HG03135 (cell line): ENCODE measurements at regions not wholly inside any gene's neighbourhood (a gene's known extent, or its start where the extent isn't known, plus 50 kb on each side); places are given as distances from the start of the nearest gene placed in this dataset.
"Not testable (repeated sequence)": the region's sequence is repeated elsewhere in the genome, so short reads cannot be mapped to it uniquely, and the experiment has no call there.

ENCODE experiments used
- ATAC-seq: cut with Tn5 transposase; IDR thresholded peaks from one replicate; pipeline ENCODE4 v1.9.1; 2021; ENCODE audit warnings: mild to moderate bottlenecking, moderate library complexity; ENCODE audit not compliant: unreplicated experiment

DNA sequence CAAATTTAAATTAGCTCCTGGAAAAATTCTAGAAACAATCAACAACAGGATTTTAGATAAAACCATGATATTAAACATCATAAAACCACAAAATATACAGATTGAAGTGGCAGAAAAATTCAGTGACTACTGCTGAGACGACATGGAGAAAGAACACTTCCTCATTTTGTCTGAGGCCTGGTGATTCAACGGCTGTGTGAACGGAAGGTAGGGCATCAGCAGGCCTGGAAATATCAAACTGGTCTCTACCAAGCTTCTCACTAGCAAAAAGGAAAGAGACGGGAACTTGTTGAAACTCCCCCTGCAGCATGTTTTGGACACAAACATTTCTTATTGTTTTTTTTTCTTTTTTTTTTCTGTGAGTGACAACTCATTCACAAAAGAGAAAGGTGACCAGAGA lies 58.0 kb upstream of the AHI1 start:
- peak; percentile 67 for ATAC-seq

DNA sequence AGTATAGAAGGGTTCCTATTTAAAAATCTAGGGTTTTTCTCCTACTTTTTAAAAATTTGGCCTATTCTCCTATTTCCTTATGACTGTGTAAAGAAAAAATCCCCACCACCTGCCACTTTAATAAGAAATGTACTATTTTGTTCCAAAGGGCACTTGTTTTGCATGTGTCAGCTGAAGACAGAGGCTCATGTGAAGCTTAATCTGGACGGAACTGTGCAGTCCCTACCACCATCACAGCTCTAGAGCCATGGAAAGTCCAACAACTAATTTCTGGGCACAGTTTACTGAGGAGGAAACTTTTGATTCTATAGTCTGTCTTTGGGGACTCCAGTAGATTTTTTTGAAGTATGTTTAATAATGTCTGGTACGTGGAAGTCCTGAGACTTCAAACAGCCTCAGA lies 60.0 kb upstream of the AHI1 start:
- ATAC-seq, result no peak

DNA sequence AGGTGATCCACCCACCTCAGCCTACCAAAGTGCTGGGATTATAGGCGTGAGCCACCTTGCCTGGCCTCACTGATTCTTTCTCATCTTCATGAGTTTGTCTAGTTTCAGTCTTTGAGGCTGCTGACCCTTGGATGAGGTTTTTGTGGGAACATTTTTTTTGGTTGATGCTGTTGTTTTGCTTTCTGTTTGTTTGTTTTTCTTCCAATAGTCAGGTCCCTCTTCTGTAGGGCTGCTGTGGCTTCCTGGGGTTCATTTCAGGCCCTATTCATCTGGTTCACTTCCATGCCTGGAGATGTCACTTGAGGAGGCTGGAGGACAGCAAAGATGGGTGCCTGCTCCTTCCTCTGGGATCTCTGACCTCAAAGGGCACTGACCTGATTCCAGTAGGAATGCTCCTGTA lies 68.1 kb upstream of the AHI1 start:
- ATAC-seq, result not testable (repeated sequence)

GRCh38 chr6:135566311-135567068 lies 69.0 kb upstream of the AHI1 start:
- ATAC-seq, result no peak

DNA sequence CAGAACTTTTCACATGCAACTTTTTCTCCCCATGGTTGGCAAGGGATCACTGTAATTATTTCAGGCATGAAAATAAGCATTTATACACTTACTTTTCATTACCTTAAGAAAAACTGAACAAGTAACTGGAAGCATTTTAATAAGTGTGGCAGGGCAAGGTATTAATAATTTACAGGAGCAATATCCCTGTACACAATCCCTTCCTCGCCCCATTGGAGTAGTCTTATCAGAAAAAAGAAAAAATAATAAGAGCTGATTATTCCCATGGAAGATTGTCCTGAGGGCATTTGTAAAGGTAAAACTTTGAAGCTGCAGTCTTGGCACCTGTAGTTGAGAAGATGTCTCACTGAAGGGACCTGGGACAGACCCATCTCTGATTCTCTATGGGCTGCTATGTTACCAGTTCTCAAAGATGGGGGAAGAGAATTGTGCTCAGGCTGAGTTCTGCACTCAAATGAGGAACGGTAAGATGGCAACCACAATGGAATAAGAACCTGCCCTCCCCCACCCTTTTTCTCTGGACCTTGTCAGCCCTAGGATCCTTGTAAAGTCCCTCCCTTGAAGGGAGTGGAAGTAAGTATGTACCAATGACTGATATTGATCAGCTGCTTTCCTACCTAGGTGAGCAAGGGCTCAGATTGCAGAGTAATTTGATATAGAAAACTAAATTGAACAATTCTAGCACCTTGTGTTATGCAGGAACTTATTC lies 70.0 kb upstream of the AHI1 start:
- ATAC-seq, result no peak

DNA sequence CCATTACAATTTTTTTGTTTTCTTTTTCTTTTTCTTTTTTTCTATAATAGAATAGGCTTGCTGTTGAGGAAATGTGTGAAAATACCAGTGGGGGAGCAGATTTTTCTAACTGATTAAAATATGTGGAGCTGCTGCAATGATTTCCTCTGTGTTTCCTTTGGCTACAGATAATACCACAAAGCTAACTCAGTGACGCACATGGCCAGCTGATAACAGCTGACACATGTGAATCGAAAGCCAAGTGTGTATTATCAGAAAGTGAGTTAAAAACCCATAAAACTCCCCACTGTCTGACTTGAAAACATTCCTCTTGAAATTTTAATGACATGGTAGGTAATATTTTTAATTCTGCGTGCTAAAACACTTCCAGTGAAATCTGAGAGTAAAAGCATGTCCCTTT lies 70.8 kb upstream of the AHI1 start:
- peak; percentile 68 for ATAC-seq

DNA sequence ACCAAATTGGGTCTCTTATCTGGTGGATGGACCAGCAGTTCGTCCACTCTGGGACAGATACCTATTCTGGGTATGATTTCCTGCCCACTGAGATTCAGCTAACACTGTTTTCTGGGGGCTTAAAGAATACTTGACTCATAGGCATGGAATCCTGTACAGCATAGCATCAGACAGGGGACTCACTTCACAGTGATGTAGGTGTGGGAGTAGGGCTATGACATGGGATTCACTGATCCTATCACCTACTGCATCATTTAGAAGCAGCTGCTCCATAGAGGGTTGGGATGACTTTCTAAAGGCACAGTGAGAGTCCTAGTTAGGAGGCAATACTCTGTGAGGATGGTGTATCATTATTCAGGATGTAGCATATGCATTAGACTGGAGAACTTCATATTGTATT lies 74.5 kb upstream of the AHI1 start:
- no peak for ATAC-seq

GRCh38 chr6:135575629-135576028 lies 78.1 kb upstream of the AHI1 start:
- ATAC-seq, result no peak

DNA sequence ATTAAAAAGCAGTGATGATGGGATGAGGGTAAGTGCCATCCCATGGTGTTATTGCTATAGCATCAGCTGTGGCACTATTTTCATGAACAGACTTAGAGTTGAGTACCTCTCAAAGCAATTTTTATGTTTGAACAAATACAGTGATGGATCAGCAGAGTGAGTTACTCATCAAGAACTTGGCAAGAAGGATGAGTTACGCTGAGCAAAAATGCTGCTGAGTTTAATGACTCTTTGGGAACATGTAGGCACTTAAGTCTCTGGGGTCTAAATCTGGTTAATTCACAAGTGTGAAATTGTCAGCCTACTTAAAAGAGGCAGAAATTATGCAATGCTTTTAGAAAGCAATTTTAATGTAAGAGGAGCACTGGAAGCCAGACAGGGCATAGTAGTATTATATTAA lies 78.5 kb upstream of the AHI1 start:
- ATAC-seq, result no peak

- peak; percentile 90 for ATAC-seq
These were observed 79.6 kb upstream of the AHI1 start for GRCh38 chr6:135577059-135577538.

DNA sequence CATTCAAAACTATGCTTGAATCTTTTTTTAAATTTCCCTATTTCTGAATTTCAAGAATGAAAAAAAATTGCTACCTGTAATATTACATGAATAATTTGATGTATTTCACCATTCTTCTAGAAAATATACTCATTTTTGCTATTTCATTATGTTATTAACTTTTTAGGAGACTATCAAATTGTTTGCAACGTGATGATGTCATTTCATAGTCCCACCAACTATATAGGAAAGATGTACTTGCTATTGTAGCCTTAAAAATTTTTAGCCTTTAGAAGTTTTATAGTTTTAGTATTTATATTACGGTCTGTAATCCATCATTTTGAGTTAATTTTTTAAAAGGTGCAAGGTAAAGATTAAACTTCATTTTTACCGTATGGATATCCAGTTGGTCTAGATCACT lies 81.4 kb upstream of the AHI1 start:
- no peak for ATAC-seq

DNA sequence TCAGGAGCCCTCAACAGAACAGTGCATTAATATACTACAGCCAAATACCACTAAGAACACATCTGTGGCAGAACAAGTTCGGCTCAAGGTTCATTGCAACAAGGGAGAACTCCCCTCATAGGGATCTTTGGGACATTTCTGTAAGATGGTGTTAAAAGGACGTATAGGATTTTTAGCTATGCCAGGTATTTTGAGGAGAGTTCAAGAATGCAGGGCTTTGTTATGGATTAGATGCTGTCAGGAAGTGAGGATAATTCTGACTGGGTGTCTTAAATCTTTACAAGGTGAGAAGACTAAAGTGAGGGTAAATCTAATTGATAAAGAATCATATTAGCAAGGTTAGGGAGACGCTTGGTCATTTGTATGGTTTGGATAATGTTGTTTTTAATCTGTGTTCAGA lies 83.7 kb upstream of the AHI1 start:
- no peak for ATAC-seq

- ATAC-seq, result no peak
These were observed 85.8 kb upstream of the AHI1 start for GRCh38 chr6:135583256-135583761.

- no peak for ATAC-seq
These were observed 88.8 kb upstream of the AHI1 start for GRCh38 chr6:135586388-135586787.

DNA sequence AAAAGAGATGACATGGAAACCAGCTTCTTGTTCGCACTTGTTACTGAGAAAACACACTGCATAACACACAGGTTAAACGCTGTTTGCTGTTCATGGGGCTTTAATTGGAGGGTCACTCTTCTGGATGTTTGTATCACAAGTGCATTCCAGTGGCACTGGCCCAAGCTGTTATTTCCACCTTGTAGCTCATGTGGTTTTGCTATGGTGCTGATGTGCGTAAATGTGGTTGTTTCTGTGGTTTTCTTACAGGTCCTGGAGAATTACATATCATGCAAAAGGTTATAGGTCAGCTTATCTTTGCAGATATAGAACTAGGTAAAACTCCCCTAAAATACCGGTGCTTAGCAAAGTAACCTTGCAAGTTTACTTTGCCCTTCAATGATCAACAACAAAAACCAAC lies 89.3 kb upstream of the AHI1 start:
- no peak for ATAC-seq

GRCh38 chr6:135592276-135592675 lies 94.7 kb upstream of the AHI1 start:
- no peak for ATAC-seq

DNA sequence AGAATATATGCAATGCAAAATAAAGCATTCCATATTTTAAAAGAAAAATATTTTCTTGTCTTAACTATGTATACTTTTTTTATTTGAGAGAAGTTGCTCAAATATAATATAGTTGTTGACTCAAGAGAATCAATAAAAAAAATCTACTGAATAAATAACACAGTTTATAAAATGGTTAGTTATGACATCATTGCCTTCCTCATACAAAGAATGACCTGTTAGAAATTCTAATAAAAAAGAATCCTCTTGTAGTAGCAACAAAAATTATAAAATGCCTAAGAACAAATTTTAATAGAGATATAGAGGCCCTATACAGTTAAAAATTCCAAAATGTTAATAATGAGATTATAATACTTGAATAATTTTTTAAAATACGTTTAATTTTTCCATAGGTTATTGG lies 96.5 kb upstream of the AHI1 start:
- no peak for ATAC-seq

GRCh38 chr6:135600086-135600702 lies 102.7 kb upstream of the AHI1 start:
- no peak for ATAC-seq

- no peak for ATAC-seq
These were observed 103.4 kb upstream of the AHI1 start for GRCh38 chr6:135600931-135601330.

- ATAC-seq, result no peak
These were observed 104.3 kb upstream of the AHI1 start for GRCh38 chr6:135601857-135602256.

DNA sequence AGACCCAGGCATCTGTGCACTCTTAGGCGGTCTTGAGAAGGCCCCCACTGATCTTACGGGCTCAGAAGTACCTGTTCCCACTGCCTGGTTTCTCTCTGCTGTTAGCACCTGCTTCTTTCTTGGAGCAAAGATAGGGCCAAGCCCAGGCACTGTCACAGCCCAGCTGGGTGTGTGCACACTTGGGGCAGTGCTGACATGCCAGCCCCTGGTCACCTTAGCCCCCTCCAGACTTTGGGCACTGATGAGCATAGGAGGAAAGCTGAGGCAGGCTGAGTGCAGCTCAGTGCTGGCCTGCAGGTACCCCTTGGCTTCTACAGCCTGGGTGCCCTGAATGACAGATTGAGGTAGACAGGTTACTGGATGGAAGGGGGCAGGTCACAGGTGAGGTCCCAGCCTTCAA lies 105.7 kb upstream of the AHI1 start:
- ATAC-seq, result no peak
